GM10248 (cell line): ENCODE measurements at regions not wholly inside any gene's neighbourhood (a gene's known extent, or its start where the extent isn't known, plus 50 kb on each side); places are given as distances from the start of the nearest gene placed in this dataset.

ENCODE experiments used
- CTCF ChIA-PET: fragments of 300-600 bp; sonication (Branson Sonifier 250); formaldehyde crosslinking; extraction: SDS; loops from one replicate; lab custom pipeline; 2021; ENCODE audit warnings: antibody characterized with exemption; lab: Yijun Ruan, JAX
- POLR2A ChIA-PET: fragments of 350-650 bp; sonication (Branson Sonifier 250); formaldehyde crosslinking; extraction: SDS; loops from one replicate; lab custom pipeline; 2020; ENCODE audit warnings: antibody characterized with exemption; lab: Yijun Ruan, JAX
- DNase-seq: peaks from one replicate; pipeline ENCODE4 v3.0.0; 2012; ENCODE audit errors: extremely low spot score
- CTCF ChIP-seq: IDR thresholded peaks from 2 replicates; pipeline ENCODE4 v1.5.1; 2012; ENCODE audit warnings: mild to moderate bottlenecking, low read depth; ENCODE audit errors: extremely low read depth, missing control alignments, control extremely low read depth

GRCh38 chr20:7399575-7399974 is 540.7 kb downstream of the HAO1 start:
- TF ChIP-seq CTCF, result no peak
- DNase-seq, result no peak
- POLR2A ChIA-PET, result no interaction called here
- CTCF ChIA-PET, result no interaction called here

- no peak for DNase-seq
- POLR2A ChIA-PET, result no interaction called here
- TF ChIP-seq CTCF, result no peak
- CTCF ChIA-PET, result no interaction called here
Measured at GRCh38 chr20:7406671-7407070, 533.6 kb downstream of the HAO1 start.

- ChIA-PET CTCF (interaction anchor here (1.0 kb wide), 1 partner anchor 15 kb away, joined by 4 read pairs; no protein-coding TSS in a partner anchor), POLR2A (no interaction called here)
- no peak for TF ChIP-seq CTCF
- no peak for DNase-seq
Measured at GRCh38 chr20:7410150-7410549, 530.1 kb downstream of the HAO1 start.

- CTCF ChIA-PET, result no interaction called here
- DNase-seq, result no peak
- POLR2A ChIA-PET, result no interaction called here
- no peak for TF ChIP-seq CTCF
Measured at GRCh38 chr20:7411075-7411474, 529.2 kb downstream of the HAO1 start.

GRCh38 chr20:7415427-7415826 is 524.8 kb downstream of the HAO1 start:
- no peak for TF ChIP-seq CTCF
- POLR2A ChIA-PET, result no interaction called here
- CTCF ChIA-PET, result no interaction called here

GRCh38 chr20:7416382-7416781 is 523.9 kb downstream of the HAO1 start:
- no peak for DNase-seq
- ChIA-PET POLR2A (no interaction called here), CTCF (no interaction called here)
- no peak for TF ChIP-seq CTCF

More at GRCh38 chr20:7415427-7415826, 524.8 kb downstream of the HAO1 start:
- no peak for DNase-seq

GRCh38 chr20:7420345-7420744 is 519.9 kb downstream of the HAO1 start:
- no peak for DNase-seq
- CTCF ChIA-PET, result interaction anchor here (1.2 kb wide), 1 partner anchor 654 kb away, joined by 3 read pairs; no protein-coding TSS in a partner anchor
- TF ChIP-seq CTCF, result no peak
- POLR2A ChIA-PET, result no interaction called here
